NCI-H2107 treated with DMSO at 0.1 percent for 48 hours (cell line): ENCODE measurements at regions not wholly inside any gene's neighbourhood (a gene's known extent, or its start where the extent isn't known, plus 50 kb on each side); places are given as distances from the start of the nearest gene placed in this dataset.

Experiments
- DNase-seq: peaks from one replicate; lab custom pipeline; 2025; ENCODE audit not compliant: unreplicated experiment; lab: John Stamatoyannopoulos, UW

DNA sequence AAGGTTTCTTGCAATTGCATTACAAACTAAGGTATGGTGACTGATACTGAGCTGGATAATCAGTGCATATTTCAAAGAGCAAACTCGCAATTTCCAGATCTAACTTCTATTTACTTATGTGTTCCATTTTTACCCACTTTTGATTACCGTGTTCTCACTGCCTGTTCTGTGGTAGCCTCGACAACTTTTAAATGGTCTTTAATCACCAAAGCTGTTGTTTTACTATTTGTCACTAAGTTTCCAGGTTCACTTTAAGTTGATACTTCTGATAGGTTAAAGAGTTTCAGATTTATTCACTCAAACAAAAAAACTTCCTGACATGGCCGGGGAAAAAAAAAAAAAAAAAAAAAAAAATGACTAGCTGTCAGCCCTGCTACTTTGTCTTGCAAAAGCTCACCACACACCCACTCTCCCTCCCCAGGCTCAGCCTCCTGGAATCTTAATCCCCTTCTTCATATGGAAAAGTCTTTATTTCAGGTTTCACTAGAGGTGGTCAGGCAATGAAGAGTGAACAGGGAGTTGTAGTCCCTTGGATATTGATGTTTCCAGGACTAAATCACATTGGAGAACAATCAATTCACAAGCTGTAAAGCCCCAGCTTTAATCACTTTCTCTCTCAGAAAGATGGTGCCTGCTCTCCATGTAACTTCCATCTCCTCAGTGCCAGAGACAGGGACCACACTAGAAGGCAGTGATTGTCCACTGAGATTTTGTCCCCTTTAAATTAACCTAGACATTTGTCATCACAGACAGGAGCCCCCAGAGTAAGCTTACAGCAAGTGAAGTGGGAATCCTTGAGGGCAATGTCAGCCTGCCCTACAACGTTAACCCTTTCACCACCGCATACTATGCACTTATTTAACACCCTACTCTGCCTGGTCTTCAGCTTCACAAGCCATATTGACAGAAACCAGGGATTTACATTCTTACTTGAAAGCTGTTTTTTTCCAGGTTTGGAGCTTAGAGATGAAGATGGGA, 749.1 kb upstream of the SORCS1 start:
- no peak for DNase-seq

DNA sequence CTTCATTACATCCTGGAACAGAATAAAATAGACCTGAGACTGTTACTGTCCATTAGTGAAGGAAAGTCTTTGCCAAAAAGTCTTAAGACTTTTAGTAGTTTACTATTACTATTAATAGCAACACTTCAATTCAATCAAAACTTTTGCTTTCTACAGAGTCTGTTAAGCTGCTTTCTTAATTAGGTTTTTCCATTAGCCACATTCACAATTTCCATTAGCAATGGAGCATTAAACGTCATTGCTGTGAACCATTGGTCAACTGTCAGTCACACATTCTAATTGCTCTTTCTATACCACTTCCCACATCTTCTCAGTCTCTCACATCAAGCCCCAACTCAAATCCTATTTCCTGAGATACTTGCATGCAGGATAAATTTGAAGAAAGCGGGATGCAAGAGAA, 736.6 kb upstream of the SORCS1 start:
- DNase-seq, result no peak

DNA sequence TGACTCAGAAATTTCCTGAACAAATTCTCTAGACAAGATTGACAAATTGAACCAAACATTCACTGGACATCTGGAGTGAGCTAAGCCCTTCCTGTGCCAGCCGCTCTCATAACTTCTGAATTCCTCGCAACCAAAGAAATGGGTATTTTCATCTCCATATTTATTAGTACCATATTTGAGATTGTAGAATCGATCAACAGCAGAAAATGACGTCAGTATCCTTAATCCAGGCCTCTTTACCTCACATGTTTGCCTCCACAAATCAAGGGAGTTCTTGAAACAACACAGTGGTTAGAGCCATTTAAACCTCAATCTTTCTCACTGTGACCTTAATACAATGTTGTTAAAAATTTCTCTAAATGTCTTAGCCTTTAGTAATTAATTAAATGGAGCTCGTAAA, 735.6 kb upstream of the SORCS1 start:
- DNase-seq, result no peak

DNA sequence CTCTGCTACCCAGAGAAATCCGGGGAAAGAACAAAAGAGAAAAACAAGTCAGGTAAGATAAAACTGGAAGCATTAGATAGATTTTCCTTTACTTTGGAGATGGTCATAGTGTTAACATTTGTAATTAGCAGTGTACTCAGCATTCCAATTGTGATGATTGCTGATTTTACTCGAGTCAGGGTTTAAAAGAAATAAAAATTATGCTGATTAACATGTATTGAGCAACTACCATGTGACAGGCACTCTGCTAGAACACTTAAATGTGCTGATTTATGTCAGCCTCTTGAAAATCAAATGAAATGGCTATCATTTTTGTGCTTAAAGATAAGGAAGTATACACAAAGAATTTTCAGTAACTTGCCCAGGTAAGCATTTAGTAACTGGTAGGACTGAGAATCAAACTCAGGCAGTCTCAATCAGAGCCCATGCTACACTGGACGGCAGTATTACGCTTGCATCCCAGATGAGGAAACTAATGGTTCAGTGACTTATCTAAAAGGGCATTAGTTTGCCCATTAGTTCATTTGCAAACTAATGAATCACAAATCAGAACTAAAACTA, 735.1 kb upstream of the SORCS1 start:
- DNase-seq, result no peak

DNA sequence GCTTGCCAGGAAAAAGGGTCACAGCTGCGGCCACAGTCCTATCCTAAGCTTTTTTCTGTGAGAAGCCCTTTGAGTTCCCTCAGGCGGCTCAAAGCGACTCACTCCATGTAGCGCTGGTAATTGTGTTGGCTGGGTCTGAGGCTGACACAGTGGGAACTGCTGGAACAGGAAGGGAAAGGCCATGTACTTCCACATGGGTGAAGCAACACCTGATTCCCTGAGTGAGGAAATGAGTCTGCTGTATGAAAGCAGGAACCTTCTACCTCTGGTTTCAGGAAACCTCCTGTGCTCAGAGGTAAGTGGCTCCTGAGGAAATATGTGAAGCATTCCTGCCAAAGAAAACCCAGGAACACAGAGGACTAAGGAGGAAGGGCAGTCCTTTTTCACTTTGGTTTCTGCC, 734.6 kb upstream of the SORCS1 start:
- DNase-seq, result no peak

DNA sequence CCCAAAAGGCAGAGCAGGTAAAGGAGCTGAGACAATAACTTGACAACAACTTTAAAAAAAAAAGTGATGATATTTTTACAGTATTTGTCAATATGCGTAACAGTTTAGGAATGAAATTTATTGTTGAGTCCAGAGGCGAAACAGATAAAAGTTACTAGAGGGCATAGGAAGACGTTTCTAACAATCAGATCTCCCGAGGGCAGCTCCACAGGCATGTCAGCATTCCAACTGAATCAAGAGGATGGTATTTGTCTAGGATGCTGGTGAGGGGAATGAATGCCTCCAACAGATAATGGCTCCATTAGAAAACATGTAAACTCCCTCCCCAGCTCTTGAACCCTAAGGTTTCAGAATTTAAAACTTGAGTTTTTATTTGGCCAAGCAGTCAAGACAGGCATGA, 733.9 kb upstream of the SORCS1 start:
- no peak for DNase-seq

DNA sequence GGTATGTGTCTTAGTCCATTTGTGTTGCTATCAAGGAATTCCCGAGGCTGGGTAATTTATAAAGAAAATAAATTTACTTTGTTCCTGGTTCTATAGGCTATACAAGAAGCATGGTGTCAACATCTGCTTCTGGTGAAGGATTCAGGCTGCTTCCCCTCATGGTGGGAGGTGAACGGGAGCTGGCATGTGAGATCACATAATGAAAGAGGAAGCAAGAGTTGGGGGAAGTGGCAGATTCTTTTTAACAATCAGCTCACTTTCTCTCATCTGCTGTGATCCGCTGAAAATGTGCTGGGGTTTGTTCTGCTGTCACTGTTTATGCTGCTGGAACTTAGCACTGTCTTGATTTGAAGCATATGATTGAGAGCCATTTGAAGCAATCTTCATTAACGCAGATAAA, 730.0 kb upstream of the SORCS1 start:
- no peak for DNase-seq

DNA sequence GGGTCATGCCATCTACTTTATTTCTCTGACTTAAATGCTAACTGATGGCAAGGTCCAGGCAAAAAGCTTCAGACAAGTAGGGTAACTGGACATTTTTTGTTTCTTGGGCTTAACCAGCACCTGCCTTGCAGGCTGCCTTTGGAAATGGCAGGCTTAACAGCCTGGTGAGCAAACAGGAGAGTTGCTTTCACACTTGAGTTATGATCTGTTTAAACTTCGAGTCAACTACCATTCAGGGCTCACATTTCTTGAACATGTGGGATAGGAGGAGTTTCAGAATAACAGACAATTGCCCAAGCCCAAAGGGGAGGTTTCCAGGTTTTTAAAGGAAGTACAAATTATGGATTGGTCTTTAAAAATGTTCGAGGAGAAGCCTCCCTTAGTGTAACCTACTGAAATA, 724.6 kb upstream of the SORCS1 start:
- no peak for DNase-seq

DNA sequence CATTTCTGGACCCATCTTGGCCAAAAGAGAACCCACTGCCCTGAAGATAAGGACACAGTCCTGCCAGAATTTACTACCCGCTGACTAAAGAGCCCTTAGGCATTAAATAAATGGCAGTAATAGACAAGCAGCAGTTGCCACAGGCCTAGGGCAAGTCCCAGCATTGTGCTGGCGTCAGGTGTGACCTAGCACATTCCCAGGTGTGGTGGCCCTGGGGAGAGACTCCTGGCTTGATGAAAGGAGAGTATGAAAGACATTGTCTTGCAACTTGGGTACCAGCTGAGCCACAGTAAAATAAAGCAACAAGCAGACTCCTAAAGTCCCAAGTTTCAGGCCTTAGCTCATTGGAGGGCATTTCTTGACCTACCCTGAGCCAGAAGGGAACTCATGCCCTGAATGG, 715.7 kb upstream of the SORCS1 start:
- no peak for DNase-seq

DNA sequence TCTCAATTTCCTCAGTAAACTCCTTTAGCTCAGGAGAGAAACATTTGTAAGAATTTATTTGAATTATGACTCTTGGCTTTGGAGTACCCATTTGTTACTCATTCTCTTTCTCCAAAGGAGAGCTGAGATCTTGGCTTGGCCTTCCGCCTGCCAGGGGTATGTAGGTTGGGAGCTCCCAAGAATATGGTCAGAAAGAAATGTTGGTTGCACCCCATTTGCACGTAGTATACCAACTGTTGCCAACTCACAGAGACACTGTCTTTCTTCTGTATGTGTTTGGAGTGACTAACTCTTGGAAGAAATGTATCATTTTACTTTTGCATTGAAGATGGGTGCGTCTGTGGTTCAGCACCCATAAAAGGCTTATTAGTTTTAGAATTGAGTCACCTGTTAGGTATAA, 708.5 kb upstream of the SORCS1 start:
- no peak for DNase-seq

DNA sequence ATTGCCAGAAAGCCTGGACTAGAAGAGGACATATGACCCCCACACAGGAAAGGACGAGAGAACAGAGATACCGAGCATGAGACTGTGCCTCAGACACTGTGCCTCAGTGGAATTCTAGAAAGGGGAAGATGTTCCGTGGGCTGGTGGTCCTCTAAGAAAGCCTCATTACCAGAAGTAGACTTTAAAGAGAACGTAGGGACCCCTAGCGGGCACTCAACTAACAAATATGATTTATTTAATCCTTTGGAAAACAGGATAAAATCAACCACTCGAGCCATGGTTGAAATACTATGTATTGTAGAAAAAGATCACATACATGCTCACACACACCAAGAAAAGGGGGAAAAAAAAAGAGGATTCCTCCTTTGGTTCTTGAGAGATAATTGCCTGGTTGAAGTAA, 701.2 kb upstream of the SORCS1 start:
- no peak for DNase-seq

DNA sequence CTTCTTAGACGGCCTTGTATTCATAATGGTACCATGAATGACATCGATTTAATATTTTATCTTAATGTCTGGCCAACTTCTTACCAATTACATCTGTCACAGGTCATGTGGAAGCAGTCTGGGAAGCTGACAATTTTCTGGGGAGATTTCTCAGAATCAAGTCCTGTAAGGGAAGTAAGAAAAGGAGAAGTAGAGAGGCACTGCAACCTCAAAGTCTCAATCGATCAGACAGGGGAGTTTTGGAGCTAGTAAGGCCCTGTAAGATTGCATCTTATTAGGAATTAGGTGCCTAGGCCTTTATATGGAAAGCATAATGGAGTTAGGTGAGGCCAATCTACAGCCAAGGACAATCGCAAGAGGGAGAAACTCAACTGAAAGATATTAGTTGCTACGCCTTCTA, 694.6 kb upstream of the SORCS1 start:
- no peak for DNase-seq

DNA sequence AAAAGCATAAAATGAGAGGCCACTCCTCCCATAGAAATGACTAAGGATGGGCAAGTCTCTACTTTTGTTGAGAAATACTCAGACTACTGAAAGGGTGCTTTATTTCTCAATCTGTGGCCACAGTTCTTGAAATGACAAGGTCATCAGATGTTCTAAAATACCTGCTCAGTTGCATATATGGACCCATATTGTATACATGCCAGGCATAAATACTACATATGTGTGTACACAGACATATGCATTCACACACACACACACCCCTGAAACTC, 691.5 kb upstream of the SORCS1 start:
- no peak for DNase-seq

DNA sequence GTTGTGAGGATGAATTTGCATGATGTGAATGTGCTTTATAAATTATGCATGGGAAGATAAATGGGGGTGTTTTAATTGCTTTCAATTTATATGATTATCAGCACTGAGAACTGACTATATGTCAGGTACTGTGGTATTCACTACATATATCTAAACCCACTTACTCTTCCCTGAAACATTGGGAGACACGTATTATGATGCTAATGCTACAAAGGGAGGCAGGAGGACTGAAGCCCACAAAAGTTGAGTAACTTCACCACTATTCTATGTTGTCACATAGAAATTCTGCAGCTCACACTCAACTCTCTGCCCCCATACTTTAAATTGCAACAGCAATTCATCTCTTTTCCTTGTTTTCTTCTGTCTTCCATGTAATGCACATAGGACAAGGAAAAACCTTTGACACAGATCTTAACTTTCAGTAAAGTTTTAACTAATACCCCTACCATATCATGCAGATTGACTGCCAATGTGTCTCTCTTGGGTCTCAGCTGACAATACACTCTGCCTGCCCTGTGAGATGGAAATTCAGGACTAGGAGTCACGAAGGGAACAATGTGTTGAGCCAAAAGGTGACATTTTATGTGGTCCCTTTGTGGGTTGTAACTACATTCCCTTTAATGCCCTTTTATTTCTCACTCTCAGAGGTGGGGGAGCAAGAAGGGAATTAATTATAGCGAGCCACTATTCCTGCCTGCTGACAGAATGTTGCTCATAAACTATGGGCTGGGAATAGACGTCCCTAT, 691.0 kb upstream of the SORCS1 start:
- no peak for DNase-seq

DNA sequence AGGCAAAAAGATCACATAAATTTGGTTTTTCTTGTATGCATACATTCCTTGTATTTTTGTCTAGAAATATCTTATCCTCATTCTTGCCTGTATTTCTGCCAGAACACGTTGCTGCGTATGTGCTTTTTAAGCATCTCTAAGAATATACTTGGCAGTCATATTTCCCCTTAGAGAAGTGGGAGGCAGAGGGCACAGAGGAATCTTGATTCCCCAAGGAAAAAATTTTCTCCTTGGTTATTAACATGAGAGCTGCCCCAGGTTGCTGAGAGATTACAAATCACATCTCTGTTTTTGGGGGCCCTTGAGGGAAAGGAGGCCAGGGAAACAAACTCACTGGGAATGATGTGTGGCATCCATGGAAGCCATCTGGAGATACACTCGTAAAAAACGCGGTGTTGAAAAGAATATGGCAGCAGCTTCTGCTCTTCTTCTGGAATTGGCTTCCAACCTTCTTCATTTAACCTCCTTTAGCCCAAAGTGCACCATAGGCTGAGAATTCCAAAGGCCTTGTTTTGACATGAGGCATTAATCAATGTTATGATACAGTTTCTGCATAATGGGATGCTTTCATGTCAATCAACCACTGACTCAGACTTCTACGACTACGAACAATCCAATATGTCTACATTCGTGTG, 684.3 kb upstream of the SORCS1 start:
- DNase-seq, result no peak

DNA sequence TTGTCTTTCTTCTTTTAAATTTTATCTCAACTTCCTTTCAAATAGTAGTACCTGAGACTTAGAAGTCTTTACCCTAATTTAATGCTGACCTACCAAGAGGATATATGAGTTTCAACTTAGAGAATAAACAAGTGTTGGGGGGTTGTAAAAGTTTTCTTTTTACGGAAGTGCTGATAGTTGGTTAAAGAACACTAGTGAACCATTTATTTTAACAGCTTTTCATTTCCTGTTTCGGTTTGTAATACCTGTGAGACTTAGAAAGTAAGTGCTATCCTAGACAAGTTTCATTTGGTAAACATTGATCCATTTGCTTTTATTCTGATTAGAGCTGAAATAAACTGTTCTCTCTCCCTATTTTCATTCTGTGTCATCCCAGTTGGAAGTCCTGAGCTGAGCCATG, 683.1 kb upstream of the SORCS1 start:
- DNase-seq, result no peak

DNA sequence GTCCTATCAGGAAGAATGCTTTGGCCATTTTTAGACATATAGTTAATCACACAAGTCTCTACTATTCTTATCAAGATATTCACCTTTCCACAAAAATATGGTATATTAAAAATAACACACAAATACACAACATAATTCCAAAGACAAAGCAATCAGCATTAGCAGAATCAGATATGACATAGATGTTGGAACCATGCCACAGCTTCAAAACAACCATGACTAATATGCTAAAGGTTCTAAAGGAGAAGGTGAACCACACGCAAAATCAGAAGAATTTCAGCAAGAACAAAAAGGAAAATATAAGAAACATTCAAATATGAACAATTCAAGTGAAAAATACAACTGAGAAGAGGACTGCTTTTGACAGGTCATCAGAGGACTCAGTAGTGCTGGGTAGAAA, 670.2 kb upstream of the SORCS1 start:
- no peak for DNase-seq

DNA sequence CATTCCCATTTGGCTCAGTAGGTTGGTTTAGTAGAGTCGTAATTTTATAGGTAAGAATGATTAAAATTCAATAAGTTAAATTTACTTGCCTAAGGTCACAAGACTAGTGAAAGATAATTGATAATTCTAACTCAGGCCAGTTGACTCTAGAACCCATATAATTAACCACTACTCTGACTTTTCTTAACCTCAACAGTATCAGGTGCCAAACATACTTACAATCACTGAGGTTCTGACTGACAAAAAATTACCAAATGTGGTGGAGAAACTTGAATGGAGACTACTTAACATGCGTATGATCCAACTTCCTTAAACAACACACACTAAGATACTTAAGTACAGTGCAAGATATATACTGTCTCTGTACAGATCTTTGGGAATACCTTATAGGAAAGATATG, 667.3 kb upstream of the SORCS1 start:
- DNase-seq, result no peak

DNA sequence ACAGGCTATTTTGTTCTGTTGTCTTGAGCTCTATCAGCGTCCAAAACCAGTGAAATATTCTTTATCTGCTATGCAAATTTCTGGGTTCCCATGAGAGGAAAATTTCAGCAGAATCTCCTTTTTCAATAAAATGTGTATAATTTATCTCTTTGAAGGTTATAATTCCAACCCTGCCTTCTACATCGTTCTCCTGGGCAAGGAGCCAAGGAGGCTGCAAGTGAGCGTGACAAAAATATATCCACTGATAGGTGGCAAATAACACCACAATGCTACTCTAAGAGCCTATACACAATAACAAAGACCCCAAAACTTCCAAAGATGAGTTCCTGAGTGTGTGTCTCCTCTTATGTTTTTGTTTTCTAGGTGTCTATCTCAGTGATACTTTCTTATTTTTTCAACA, 664.7 kb upstream of the SORCS1 start:
- no peak for DNase-seq

DNA sequence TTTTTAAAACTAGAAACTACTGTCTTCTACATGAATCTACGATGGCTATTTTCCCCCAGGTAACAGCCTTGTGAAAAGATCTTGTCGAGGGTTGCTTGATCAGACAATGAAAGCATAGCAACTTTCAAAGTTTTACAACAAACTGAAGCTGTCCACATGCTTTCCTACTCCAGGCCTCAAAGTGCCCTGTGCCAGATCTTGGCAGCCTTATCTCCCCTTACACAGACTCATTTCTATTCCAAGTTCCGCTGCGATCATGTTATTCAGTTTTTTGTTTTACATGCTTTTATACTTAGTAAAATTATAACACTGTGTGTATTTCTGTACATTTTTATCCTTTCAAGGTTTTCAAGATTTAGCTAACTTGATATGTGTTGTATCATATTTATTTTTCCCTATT, 661.7 kb upstream of the SORCS1 start:
- no peak for DNase-seq

DNA sequence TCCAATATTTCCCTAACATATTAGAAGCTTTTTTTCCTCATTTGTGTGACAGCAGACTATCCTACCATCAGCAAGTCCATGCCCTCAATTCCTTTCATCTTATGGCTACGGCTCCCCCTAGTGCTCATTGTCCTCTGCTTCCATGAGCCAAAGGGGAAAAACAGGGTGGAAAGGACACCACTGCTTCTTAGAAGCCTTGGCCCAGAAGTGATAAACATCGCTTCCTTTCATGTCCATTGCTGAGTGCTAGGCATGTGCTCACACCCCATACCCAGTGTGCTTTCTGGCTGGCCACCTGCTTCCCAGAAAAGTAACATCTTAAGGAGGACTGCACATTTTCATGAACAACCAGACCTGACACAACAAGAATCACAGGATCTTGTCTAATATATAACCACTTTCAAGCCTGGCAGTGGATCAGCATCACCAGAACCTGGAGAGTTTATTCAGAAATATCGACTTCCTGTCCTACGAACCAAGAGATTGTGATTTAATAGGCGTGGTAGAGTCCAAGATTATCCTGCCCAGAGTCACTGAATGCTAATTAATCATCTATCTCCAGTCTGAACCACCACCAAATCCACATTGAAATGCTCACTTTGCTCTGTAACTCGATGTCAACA, 650.5 kb upstream of the SORCS1 start:
- DNase-seq, result peak; percentile 2
